GM23338 (cell line): ENCODE measurements at regions not wholly inside any gene's neighbourhood (a gene's known extent, or its start where the extent isn't known, plus 50 kb on each side); places are given as distances from the start of the nearest gene placed in this dataset.

ENCODE experiments used
- ATAC-seq: fragments of 200-7000 bp; cut with Tn5 transposase; 3 replicates; pipeline ENCODE4 v1.9.1; 2020
- DNase-seq: peaks from one replicate; pipeline ENCODE4 v3.0.0-alpha.2; 2015; ENCODE audit warnings: low spot score
- H2AFZ ChIP-seq: fragments of 200-600 bp; sonication (generic); 2 replicates; pipeline ENCODE4 v1.8.0; 2016; ENCODE audit warnings: antibody characterized with exemption, mild to moderate bottlenecking, moderate library complexity
- H3F3A ChIP-seq: fragments of 200-600 bp; sonication (generic); replicated peaks from 2 replicates; pipeline ENCODE4 v1.8.0; 2017; ENCODE audit warnings: antibody characterized with exemption, mixed run types, low read depth
- H3K27ac ChIP-seq: fragments of 200-600 bp; sonication (generic); 2 replicates; pipeline ENCODE4 v1.6.1; 2016; ENCODE audit warnings: low read depth
- H3K27me3 ChIP-seq: fragments of 200-600 bp; sonication (generic); 2 replicates; pipeline ENCODE4 v1.8.0; 2016; ENCODE audit warnings: mild to moderate bottlenecking, mixed run types, moderate library complexity; ENCODE audit not compliant: insufficient read depth
- H3K36me3 ChIP-seq: fragments of 200-600 bp; sonication (generic); 2 replicates; pipeline ENCODE4 v1.8.0; 2016; ENCODE audit warnings: mild to moderate bottlenecking; ENCODE audit not compliant: insufficient read depth
- H3K4me1 ChIP-seq: fragments of 200-600 bp; sonication (generic); 2 replicates; pipeline ENCODE4 v1.8.0; 2016; ENCODE audit warnings: mild to moderate bottlenecking, moderate library complexity; ENCODE audit not compliant: insufficient read depth
- H3K4me2 ChIP-seq: fragments of 200-600 bp; sonication (generic); 2 replicates; pipeline ENCODE4 v1.7.1; 2017; ENCODE audit warnings: mixed run types
- H3K4me3 ChIP-seq: fragments of 200-600 bp; sonication (generic); 2 replicates; pipeline ENCODE4 v1.6.1; 2016; ENCODE audit warnings: mixed run types
- H3K79me2 ChIP-seq: fragments of 200-600 bp; sonication (generic); replicated peaks from 2 replicates; pipeline ENCODE4 v1.8.0; 2017; ENCODE audit warnings: mild to moderate bottlenecking; ENCODE audit not compliant: insufficient read depth
- H3K9me2 ChIP-seq: fragments of 200-600 bp; sonication (generic); 2 replicates; pipeline ENCODE4 v1.8.0; 2017; ENCODE audit not compliant: insufficient read depth
- H4K20me1 ChIP-seq: fragments of 200-600 bp; sonication (generic); replicated peaks from 2 replicates; pipeline ENCODE4 v1.8.0; 2017; ENCODE audit warnings: mild to moderate bottlenecking; ENCODE audit not compliant: insufficient read depth
- H3K27ac Mint-ChIP-seq: 2 replicates; pipeline ENCODE4 v1.8.0; 2020; ENCODE audit warnings: inconsistent platforms, mild to moderate bottlenecking, moderate library complexity, mixed read lengths
- H3K27me3 Mint-ChIP-seq: 3 replicates; pipeline ENCODE4 v1.8.0; 2022; ENCODE audit warnings: low read depth, mild to moderate bottlenecking, moderate library complexity, mixed read lengths, inconsistent platforms; ENCODE audit not compliant: insufficient read depth, poor library complexity
- H3K36me3 Mint-ChIP-seq: 3 replicates; pipeline ENCODE4 v1.8.0; 2021; ENCODE audit warnings: low read depth, mild to moderate bottlenecking, inconsistent platforms, moderate library complexity, mixed read lengths
- H3K4me1 Mint-ChIP-seq: 3 replicates; pipeline ENCODE4 v1.8.0; 2020; ENCODE audit warnings: mild to moderate bottlenecking, inconsistent platforms, mixed read lengths
- H3K4me3 Mint-ChIP-seq: 3 replicates; pipeline ENCODE4 v1.8.0; 2021; ENCODE audit warnings: moderate library complexity, mild to moderate bottlenecking, inconsistent platforms, mixed read lengths
- H3K9me3 Mint-ChIP-seq: 3 replicates; pipeline ENCODE4 v1.8.0; 2020; ENCODE audit warnings: moderate library complexity, mild to moderate bottlenecking, inconsistent platforms, mixed read lengths
- CREB1 ChIP-seq: fragments of 250-450 bp; sonication (Bioruptor Pico); IDR thresholded peaks from 2 replicates; pipeline ENCODE4 v1.5.0; 2020; ENCODE audit warnings: low read depth, mild to moderate bottlenecking, moderate library complexity
- CTCF ChIP-seq, 2 experiments: fragments of 200-600 bp in 1 of 2; sonication (generic) in 1 of 2; conservative IDR thresholded peaks; 2 replicates each; pipeline versions ENCODE4 v1.5.1 to v1.6.1; 2016 to 2017; ENCODE audit warnings: antibody characterized with exemption in 2 of 2, low read depth in 2 of 2, mild to moderate bottlenecking in 2 of 2, moderate library complexity in 1 of 2
- ETS1 ChIP-seq: IDR thresholded peaks from 2 replicates; pipeline ENCODE4 v1.6.1; 2016; ENCODE audit warnings: antibody characterized with exemption
- EZH2 ChIP-seq: fragments of 200-600 bp; sonication (generic); IDR thresholded peaks from one replicate; pipeline ENCODE4 v1.8.0; 2017; ENCODE audit warnings: antibody characterized with exemption, mild to moderate bottlenecking, low read depth; ENCODE audit not compliant: unreplicated experiment
- EZH2phosphoT487 ChIP-seq: fragments of 200-600 bp; sonication (generic); IDR thresholded peaks from one replicate; pipeline ENCODE4 v1.8.1; 2018; ENCODE audit warnings: antibody characterized with exemption; ENCODE audit not compliant: unreplicated experiment
- JUNB ChIP-seq: IDR thresholded peaks from one replicate; pipeline ENCODE4 v1.6.1; 2016; ENCODE audit warnings: antibody characterized with exemption; ENCODE audit not compliant: unreplicated experiment
- NANOG ChIP-seq: IDR thresholded peaks from 2 replicates; pipeline ENCODE4 v1.6.1; 2016; ENCODE audit warnings: antibody characterized with exemption, borderline replicate concordance
- POLR2AphosphoS5 ChIP-seq: IDR thresholded peaks from 2 replicates; pipeline ENCODE4 v1.6.1; 2016; ENCODE audit warnings: antibody characterized with exemption, low read depth
- STAT1 ChIP-seq: IDR thresholded peaks from one replicate; pipeline ENCODE4 v1.6.1; 2016; ENCODE audit warnings: antibody characterized with exemption; ENCODE audit not compliant: unreplicated experiment
- ZNF114 ChIP-seq: fragments of 250-450 bp; sonication (Bioruptor Pico); IDR thresholded peaks from 2 replicates; pipeline ENCODE4 v1.5.0; 2020; ENCODE audit warnings: mild to moderate bottlenecking, moderate library complexity
- ZNF331 ChIP-seq: fragments of 250-450 bp; sonication (Bioruptor Pico); IDR thresholded peaks from 2 replicates; pipeline ENCODE4 v1.5.0; 2020; ENCODE audit warnings: low read depth, mild to moderate bottlenecking, moderate library complexity
- ZNF462 ChIP-seq: fragments of 250-450 bp; sonication (Bioruptor Pico); IDR thresholded peaks from 2 replicates; pipeline ENCODE4 v1.5.0; 2020; ENCODE audit warnings: mild to moderate bottlenecking, moderate library complexity

- Histone ChIP-seq H3K27ac (no peak overlapping the region), H3K4me2 (no peak overlapping the region), H3K27me3 (no peaks in the 10 kb centered on the region), H3K9me2 (peaks cover 19% of the 10 kb centered on the region), H3K4me3 (no peak overlapping the region), H3K4me1 (no peaks in the 10 kb centered on the region), H4K20me1 (no peaks in the 10 kb centered on the region), H3F3A (no peaks in the 10 kb centered on the region), H3K79me2 (no peaks in the 10 kb centered on the region), H3K36me3 (no peaks in the 10 kb centered on the region), H2AFZ (no peak overlapping the region)
- Mint-ChIP-seq H3K9me3 (no peaks in the 10 kb centered on the region; the same call in 2 of the 3 replicates), H3K27ac (no peak overlapping the region), H3K27me3 (peaks cover 17% of the 10 kb centered on the region), H3K36me3 (no peaks in the 10 kb centered on the region), H3K4me3 (no peak overlapping the region), H3K4me1 (peaks cover 7% of the 10 kb centered on the region)
- ATAC-seq = no peak
- TF ChIP-seq ZNF114 = no peak
- no peak for DNase-seq
Observed at GRCh38 chr4:1510931-1511330, 104.7 kb upstream of the NKX1-1 start.

- no peak overlapping the region for H3K4me3 ChIP-seq
- no peaks in the 10 kb centered on the region for H3F3A ChIP-seq
- no peak overlapping the region for H3K4me2 ChIP-seq
- no peaks in the 10 kb centered on the region for H4K20me1 ChIP-seq
- no peaks in the 10 kb centered on the region for H3K36me3 ChIP-seq
- H3K27ac ChIP-seq = no peak overlapping the region
- no peak for ATAC-seq
- H3K4me1 ChIP-seq = no peaks in the 10 kb centered on the region
- no peak for DNase-seq
- Mint-ChIP-seq H3K9me3 (no peaks in the 10 kb centered on the region; the same call in 2 of the 3 replicates), H3K4me3 (no peak overlapping the region), H3K4me1 (peaks cover 7% of the 10 kb centered on the region), H3K36me3 (no peaks in the 10 kb centered on the region), H3K27me3 (peaks cover 17% of the 10 kb centered on the region), H3K27ac (no peak overlapping the region)
- H3K27me3 ChIP-seq = no peaks in the 10 kb centered on the region
- no peaks in the 10 kb centered on the region for H3K79me2 ChIP-seq
- peaks cover 9% of the 10 kb centered on the region for H3K9me2 ChIP-seq
- no peak overlapping the region for H2AFZ ChIP-seq
- TF ChIP-seq CTCF (conservative IDR thresholded peaks at IDR 0.05; ENCODE audit: low read depth in 2 of 2) (no peak), POLR2AphosphoS5 (no peak), STAT1 (no peak), EZH2 (no peak), CREB1 (CRISPR knock-in tag) (no peak), ZNF462 (CRISPR knock-in tag) (no peak), EZH2phosphoT487 (no peak), ZNF331 (CRISPR knock-in tag) (no peak), ZNF114 (no peak), NANOG (no peak), ETS1 (no peak), JUNB (no peak)
Observed at GRCh38 chr4:1509366-1509765, 103.1 kb upstream of the NKX1-1 start.
